HCT116 (cell line): ENCODE measurements at regions not wholly inside any gene's neighbourhood (a gene's known extent, or its start where the extent isn't known, plus 50 kb on each side); places are given as distances from the start of the nearest gene placed in this dataset.

ENCODE experiments used
- ATAC-seq: fragments of 200-7000 bp; cut with Tn5 transposase; 2 replicates; pipeline ENCODE4 v1.9.1; 2020; ENCODE audit warnings: mild to moderate bottlenecking, moderate library complexity
- BruUV-seq: library from RNA; stranded (reverse); fragments of 400-500 nt; replicated peaks from 2 replicates; lab custom pipeline; 2021; lab: Mats Ljungman, UMichigan
- CTCF ChIA-PET: fragments of 300-600 bp; sonication (Branson Sonifier 250); formaldehyde crosslinking; loops from one replicate; lab custom pipeline; 2021; ENCODE audit warnings: antibody characterized with exemption; lab: Charles Lee
- POLR2A ChIA-PET: fragments of 300-600, 350-600 bp; sonication (Branson Sonifier 250); formaldehyde crosslinking; loops from one replicate; lab custom pipeline; 2021; ENCODE audit warnings: antibody characterized with exemption; lab: Charles Lee
- RAD21 ChIA-PET, 2 experiments: fragments of 300-600 bp; sonication (Branson Sonifier 250); formaldehyde crosslinking; loops; one replicate each; lab custom pipeline; 2023; ENCODE audit warnings: low total read pairs in 2 of 2; ENCODE audit not compliant: uncharacterized antibody in 2 of 2, unreplicated experiment in 2 of 2, low non-redundant PET in 1 of 2; lab: Charles Lee
- DNase-seq: peaks from one replicate; pipeline ENCODE4 v3.0.0-alpha.2; 2010; ENCODE audit warnings: low read depth, low spot score
- H2AFZ ChIP-seq: fragments of 200-600 bp; shearing (Covaris generic), sonication (generic); 2 replicates; pipeline ENCODE4 v1.6.1; 2017; ENCODE audit warnings: low read depth, mixed run types, mixed read lengths, antibody characterized with exemption, low read length; ENCODE audit not compliant: poor library complexity, severe bottlenecking
- H3K27ac ChIP-seq: 2 replicates; pipeline ENCODE4 v1.5.1; 2012; ENCODE audit warnings: low read depth, low read length
- H3K27me3 ChIP-seq: fragments of 200-600 bp; sonication (generic); 2 replicates; pipeline ENCODE4 v1.6.1; 2016; ENCODE audit warnings: mixed run types, low read length, mixed read lengths; ENCODE audit not compliant: insufficient read depth
- H3K36me3 ChIP-seq, 2 experiments: fragments of 200-500 bp in 1 of 2; fragments of 200-600 bp in 1 of 2; sonication (Bioruptor generic) in 1 of 2; sonication (generic) in 1 of 2; 2 replicates each; pipeline versions ENCODE4 v1.5.1 to v1.6.1; 2014 to 2016; ENCODE audit warnings: low read length in 2 of 2, inconsistent platforms in 1 of 2, mixed read lengths in 1 of 2, mixed run types in 1 of 2; ENCODE audit not compliant: insufficient read depth in 2 of 2, control insufficient read depth in 1 of 2
- H3K4me1 ChIP-seq, 2 experiments: fragments of 200-600 bp in 1 of 2; sonication (generic) in 1 of 2; 2 replicates each; pipeline versions ENCODE4 v1.5.1 to v1.6.1; 2012 to 2017; ENCODE audit warnings: low read length in 2 of 2, inconsistent platforms in 1 of 2, mild to moderate bottlenecking in 1 of 2, mixed read lengths in 1 of 2, mixed run types in 1 of 2, moderate library complexity in 1 of 2; ENCODE audit not compliant: insufficient read depth in 2 of 2, control insufficient read depth in 1 of 2
- H3K4me2 ChIP-seq: fragments of 200-600 bp; sonication (generic); 2 replicates; pipeline ENCODE4 v1.6.1; 2017; ENCODE audit warnings: mixed run types, low read length, mixed read lengths
- H3K4me3 ChIP-seq, 2 experiments: fragments of 200-600 bp in 1 of 2; sonication (generic) in 1 of 2; replicated peaks in 1 of 2; 2 replicates each; pipeline ENCODE4 v1.5.1; 2011 to 2016; ENCODE audit warnings: low read length in 2 of 2, control low read depth in 1 of 2, low read depth in 1 of 2, mild to moderate bottlenecking in 1 of 2, mixed read lengths in 1 of 2, mixed run types in 1 of 2
- H3K79me2 ChIP-seq: fragments of 200-600 bp; sonication (generic); 2 replicates; pipeline ENCODE4 v1.6.1; 2017; ENCODE audit warnings: mild to moderate bottlenecking, mixed run types, low read length, moderate library complexity, mixed read lengths; ENCODE audit not compliant: insufficient read depth
- H3K9ac ChIP-seq: fragments of 200-600 bp; sonication (generic); 2 replicates; pipeline ENCODE4 v1.6.1; 2016; ENCODE audit warnings: low read length, mixed read lengths
- H3K9me2 ChIP-seq: fragments of 200-600 bp; sonication (generic), shearing (Covaris generic); 2 replicates; pipeline ENCODE4 v1.6.1; 2017; ENCODE audit warnings: mixed run types, mild to moderate bottlenecking, moderate library complexity; ENCODE audit not compliant: insufficient read depth
- H3K9me3 ChIP-seq, 2 experiments: fragments of 200-500 bp in 1 of 2; fragments of 200-600 bp in 1 of 2; sonication (Bioruptor generic) in 1 of 2; sonication (generic) in 1 of 2; 2 replicates each; pipeline ENCODE4 v1.6.1; 2014 to 2017; ENCODE audit warnings: low read length in 2 of 2, mixed read lengths in 2 of 2, inconsistent platforms in 1 of 2, low read depth in 1 of 2, mild to moderate bottlenecking in 1 of 2, mixed run types in 1 of 2, moderate library complexity in 1 of 2; ENCODE audit not compliant: control insufficient read depth in 1 of 2, insufficient read depth in 1 of 2
- H4K20me1 ChIP-seq: fragments of 200-600 bp; sonication (generic), shearing (Covaris generic); 2 replicates; pipeline ENCODE4 v1.6.1; 2017; ENCODE audit warnings: mixed run types, mild to moderate bottlenecking, moderate library complexity; ENCODE audit not compliant: insufficient read depth
- ATF3 ChIP-seq: IDR thresholded peaks from 2 replicates; pipeline ENCODE4 v1.6.1; 2012
- CBX3 ChIP-seq: IDR thresholded peaks from 2 replicates; pipeline ENCODE4 v1.6.1; 2012; ENCODE audit warnings: low read depth
- CEBPB ChIP-seq: IDR thresholded peaks from 2 replicates; pipeline ENCODE4 v1.6.1; 2012; ENCODE audit warnings: low read depth
- EGR1 ChIP-seq: IDR thresholded peaks from 2 replicates; pipeline ENCODE4 v1.6.1; 2012; ENCODE audit warnings: low read depth
- ELF1 ChIP-seq: IDR thresholded peaks from 2 replicates; pipeline ENCODE4 v1.6.1; 2012; ENCODE audit warnings: low read depth, borderline replicate concordance
- EZH2phosphoT487 ChIP-seq: fragments of 200-600 bp; IDR thresholded peaks from 2 replicates; pipeline ENCODE4 v1.6.1; 2018; ENCODE audit warnings: antibody characterized with exemption, borderline replicate concordance
- JUND ChIP-seq: IDR thresholded peaks from 2 replicates; pipeline ENCODE4 v1.6.1; 2012
- POLR2A ChIP-seq: IDR thresholded peaks from 2 replicates; pipeline ENCODE4 v1.7.0; 2011; ENCODE audit warnings: borderline replicate concordance; ENCODE audit not compliant: insufficient read depth, insufficient read length; ENCODE audit errors: extremely low read depth
- POLR2AphosphoS5 ChIP-seq: IDR thresholded peaks from 2 replicates; pipeline ENCODE4 v1.6.1; 2011; ENCODE audit warnings: mild to moderate bottlenecking, low read depth, low read length, moderate library complexity
- RAD21 ChIP-seq: IDR thresholded peaks from 2 replicates; pipeline ENCODE4 v1.6.1; 2012; ENCODE audit warnings: low read depth, mild to moderate bottlenecking
- REST ChIP-seq: IDR thresholded peaks from 2 replicates; pipeline ENCODE4 v1.6.1; 2012; ENCODE audit warnings: low read depth
- SP1 ChIP-seq: IDR thresholded peaks from 2 replicates; pipeline ENCODE4 v1.6.1; 2012; ENCODE audit warnings: low read depth
- SRF ChIP-seq: IDR thresholded peaks from 2 replicates; pipeline ENCODE4 v1.6.1; 2012; ENCODE audit warnings: low read depth
- TCF7L2 ChIP-seq: IDR thresholded peaks from 2 replicates; pipeline ENCODE4 v1.7.0; 2011; ENCODE audit warnings: borderline replicate concordance, inconsistent platforms; ENCODE audit not compliant: insufficient read depth, insufficient read length; ENCODE audit errors: extremely low read depth
- YY1 ChIP-seq: IDR thresholded peaks from 2 replicates; pipeline ENCODE4 v1.6.1; 2011; ENCODE audit warnings: low read length, low read depth, moderate library complexity, mild to moderate bottlenecking; ENCODE audit not compliant: insufficient replicate concordance; ENCODE audit errors: extremely low read depth
- ZFX ChIP-seq: fragments of 450-650 bp; IDR thresholded peaks from 2 replicates; pipeline ENCODE4 v1.6.1; 2017
- intact Hi-C: fragments of 100-400 bp; cut with micrococcal nuclease; formaldehyde crosslinking; loops from 2 replicates; pipeline ENCODE4 v1.10.0; 2022

GRCh38 chr3:34152656-34153055 lies 354.2 kb downstream of the PDCD6IP start:
- H3K27me3 ChIP-seq: peaks cover 9% of the 10 kb centered on the region; the same call in 1 of the 2 replicates
- H3K79me2 ChIP-seq: no peaks in the 10 kb centered on the region
- DNase-seq (no peak), ATAC-seq (no peak)
- H3K9me3 ChIP-seq: no peaks in the 10 kb centered on the region
- no peak for TF ChIP-seq YY1
- TF ChIP-seq EGR1: no peak
- TF ChIP-seq CBX3: no peak
- no peak for TF ChIP-seq POLR2A
- no peak for TF ChIP-seq JUND
- no peak for TF ChIP-seq SP1
- no peak for TF ChIP-seq ELF1
- no peak for TF ChIP-seq TCF7L2
- no peak for TF ChIP-seq POLR2AphosphoS5
- no peak for TF ChIP-seq ATF3
- TF ChIP-seq RAD21: no peak
- TF ChIP-seq EZH2phosphoT487: no peak
- TF ChIP-seq ZFX: no peak
- no peak for TF ChIP-seq SRF
- TF ChIP-seq CEBPB: no peak
- ChIA-PET RAD21 (no interaction called here), POLR2A (no interaction called here), CTCF (no interaction called here)
- no peaks in the 10 kb centered on the region for H3K4me1 ChIP-seq
- no TSS peak for BruUV-seq
- H3K27ac ChIP-seq: no peak overlapping the region
- no peak overlapping the region for H3K4me2 ChIP-seq
- H3K36me3 ChIP-seq: no peaks in the 10 kb centered on the region
- H3K9ac ChIP-seq: no peak overlapping the region
- no peak overlapping the region for H2AFZ ChIP-seq
- intact Hi-C loops: no loop called here
- H3K4me3 ChIP-seq: no peak overlapping the region
- no peaks in the 10 kb centered on the region for H3K9me2 ChIP-seq
- H4K20me1 ChIP-seq: no peaks in the 10 kb centered on the region

- no peak overlapping the region for H3K4me2 ChIP-seq
- H3K9ac ChIP-seq: no peak overlapping the region
- H3K27me3 ChIP-seq: peaks cover 9% of the 10 kb centered on the region; the same call in 1 of the 2 replicates
- RAD21 ChIA-PET: no interaction called here
- DNase-seq (no peak), ATAC-seq (no peak)
- BruUV-seq: no TSS peak
- H3K27ac ChIP-seq: no peak overlapping the region
- H3K79me2 ChIP-seq: no peaks in the 10 kb centered on the region
- CTCF ChIA-PET: no interaction called here
- no peak overlapping the region for H2AFZ ChIP-seq
- no peak overlapping the region for H3K4me3 ChIP-seq
- POLR2A ChIA-PET: no interaction called here
- no peaks in the 10 kb centered on the region for H3K36me3 ChIP-seq
- intact Hi-C loops: no loop called here
- no peaks in the 10 kb centered on the region for H3K4me1 ChIP-seq
- TF ChIP-seq YY1 (no peak), REST (no peak)
- H3K9me3 ChIP-seq: no peaks in the 10 kb centered on the region
- H4K20me1 ChIP-seq: no peaks in the 10 kb centered on the region
- no peaks in the 10 kb centered on the region for H3K9me2 ChIP-seq
These were observed 356.7 kb downstream of the PDCD6IP start for GRCh38 chr3:34155108-34155507.
